ENCODE measurements at regions not wholly inside any gene's neighbourhood (a gene's known extent, or its start where the extent isn't known, plus 50 kb on each side); places are given as distances from the start of the nearest gene placed in this dataset.

GRCh38 chr4:91894006-91894405, 409.8 kb upstream of the GRID2 start:
- CTCF ChIA-PET: no interaction called here
- H3K27ac Mint-ChIP-seq: no peak overlapping the region
- H3K27me3 Mint-ChIP-seq: no peaks in the 10 kb centered on the region
- Histone ChIP-seq H3K27ac (ENCODE audit: low read depth in 1 of 2, low read length in 2 of 2) (no peak overlapping the region), H3K4me1 (ENCODE audit: insufficient read depth, low read length) (no peaks in the 10 kb centered on the region), H3K4me3 (ENCODE audit: low read length) (no peak overlapping the region), H3K36me3 (ENCODE audit: insufficient read depth, low read length) (no peaks in the 10 kb centered on the region), H3K9me3 (ENCODE audit: control insufficient read depth in 1 of 2, insufficient read depth in 1 of 2, low read length in 2 of 2) (no peaks in the 10 kb centered on the region), H3K27me3 (ENCODE audit: control insufficient read depth in 1 of 2, insufficient read depth in 2 of 2, low read length in 2 of 2) (no peaks in the 10 kb centered on the region)
- DNase-seq (no peak), ATAC-seq (ENCODE audit: poor library complexity) (no peak)
- POLR2A ChIA-PET: no interaction called here
- no peaks in the 10 kb centered on the region for H3K4me1 Mint-ChIP-seq (ENCODE audit: low read depth)
- no peaks in the 10 kb centered on the region for H3K36me3 Mint-ChIP-seq (ENCODE audit: low read depth)
- H3K9me3 Mint-ChIP-seq: peaks cover 7% of the 10 kb centered on the region
- TF ChIP-seq CTCF (IDR thresholded peaks at IDR 0.05): no peak
- intact Hi-C loops (cut with DNase I, micrococcal nuclease): no loop called here
- H3K4me3 Mint-ChIP-seq: no peak overlapping the region

GRCh38 chr4:91904556-91904955, 399.2 kb upstream of the GRID2 start:
- no peaks in the 10 kb centered on the region for H3K27me3 Mint-ChIP-seq
- CTCF ChIA-PET: no interaction called here
- intact Hi-C loops (cut with DNase I, micrococcal nuclease): no loop called here
- POLR2A ChIA-PET: no interaction called here
- ATAC-seq (ENCODE audit: poor library complexity): no peak
- Histone ChIP-seq H3K36me3 (ENCODE audit: insufficient read depth, low read length) (no peaks in the 10 kb centered on the region), H3K9me3 (ENCODE audit: control insufficient read depth in 1 of 2, insufficient read depth in 1 of 2, low read length in 2 of 2) (no peaks in the 10 kb centered on the region), H3K4me1 (ENCODE audit: insufficient read depth, low read length) (no peaks in the 10 kb centered on the region), H3K4me3 (ENCODE audit: low read length) (no peak overlapping the region), H3K27ac (ENCODE audit: low read depth in 1 of 2, low read length in 2 of 2) (no peak overlapping the region), H3K27me3 (ENCODE audit: control insufficient read depth in 1 of 2, insufficient read depth in 2 of 2, low read length in 2 of 2) (no peaks in the 10 kb centered on the region)
- H3K9me3 Mint-ChIP-seq: peaks cover 6% of the 10 kb centered on the region
- H3K4me3 Mint-ChIP-seq: no peak overlapping the region
- H3K36me3 Mint-ChIP-seq (ENCODE audit: low read depth): no peaks in the 10 kb centered on the region
- no peak for DNase-seq
- H3K4me1 Mint-ChIP-seq (ENCODE audit: low read depth): no peaks in the 10 kb centered on the region
- no peak for TF ChIP-seq CTCF (IDR thresholded peaks at IDR 0.05)
- H3K27ac Mint-ChIP-seq: no peak overlapping the region

- ATAC-seq (ENCODE audit: poor library complexity) (no peak), DNase-seq (no peak)
- Mint-ChIP-seq H3K4me1 (ENCODE audit: low read depth) (no peaks in the 10 kb centered on the region), H3K9me3 (peaks cover 6% of the 10 kb centered on the region), H3K27ac (no peak overlapping the region), H3K27me3 (no peaks in the 10 kb centered on the region), H3K36me3 (ENCODE audit: low read depth) (no peaks in the 10 kb centered on the region), H3K4me3 (no peak overlapping the region)
- H3K27ac ChIP-seq (ENCODE audit: low read depth in 1 of 2, low read length in 2 of 2): no peak overlapping the region
- TF ChIP-seq CTCF (IDR thresholded peaks at IDR 0.05): no peak
- H3K36me3 ChIP-seq (ENCODE audit: insufficient read depth, low read length): no peaks in the 10 kb centered on the region
- H3K27me3 ChIP-seq (ENCODE audit: control insufficient read depth in 1 of 2, insufficient read depth in 2 of 2, low read length in 2 of 2): no peaks in the 10 kb centered on the region
- H3K9me3 ChIP-seq (ENCODE audit: control insufficient read depth in 1 of 2, insufficient read depth in 1 of 2, low read length in 2 of 2): no peaks in the 10 kb centered on the region
- ChIA-PET CTCF (no interaction called here), POLR2A (no interaction called here)
- intact Hi-C loops (cut with DNase I, micrococcal nuclease): no loop called here
- H3K4me3 ChIP-seq (ENCODE audit: low read length): no peak overlapping the region
- no peaks in the 10 kb centered on the region for H3K4me1 ChIP-seq (ENCODE audit: insufficient read depth, low read length)
Measured at GRCh38 chr4:91909963-91910362, 393.8 kb upstream of the GRID2 start.

All from CD4-positive, alpha-beta T cell (primary cell).